Transverse colon (tissue), 4 donors: ENCODE measurements at regions not wholly inside any gene's neighbourhood (a gene's known extent, or its start where the extent isn't known, plus 50 kb on each side); places are given as distances from the start of the nearest gene placed in this dataset.

Experiments
- DNase-seq: peaks from one replicate; pipeline ENCODE4 v3.0.0-alpha.2; 2019
- H3K27ac ChIP-seq, 4 donors: fragments of 200-600 bp; sonication (generic); 2 replicates each; pipeline ENCODE4 v1.5.1; 2016 to 2018; ENCODE audit warnings: inconsistent platforms in 4 of 4
- H3K27me3 ChIP-seq: fragments of 200-600 bp; sonication (generic); 2 replicates; pipeline ENCODE4 v1.5.1; 2017; ENCODE audit warnings: inconsistent platforms
- H3K36me3 ChIP-seq, 4 donors: fragments of 200-600 bp; sonication (generic); 2 replicates each; pipeline ENCODE4 v1.5.1; 2017 to 2019; ENCODE audit warnings: inconsistent platforms in 4 of 4
- H3K4me1 ChIP-seq, 4 donors: fragments of 200-600 bp; sonication (generic); 2 replicates each; pipeline ENCODE4 v1.5.1; 2017 to 2020; ENCODE audit warnings: inconsistent platforms in 4 of 4
- H3K4me3 ChIP-seq, 4 donors: fragments of 200-600 bp; sonication (generic); 1 replicate in 1 of 4; 2 replicates in 3 of 4; pipeline versions ENCODE4 v1.5.1 to v1.6.1; 2017 to 2019; ENCODE audit warnings: inconsistent platforms in 4 of 4
- H3K9me3 ChIP-seq, 2 donors: fragments of 200-600 bp; sonication (generic); 2 replicates each; pipeline ENCODE4 v1.5.1; 2017 to 2019; ENCODE audit warnings: inconsistent platforms in 2 of 2
- EP300 ChIP-seq: sonication (generic); formaldehyde crosslinking; IDR thresholded peaks from one replicate; pipeline ENCODE4 v1.6.1; 2017; ENCODE audit warnings: antibody characterized with exemption, low read depth
- POLR2A ChIP-seq: fragments of 450-650 bp; IDR thresholded peaks from one replicate; pipeline ENCODE4 v1.6.1; 2016; ENCODE audit warnings: antibody characterized with exemption, mild to moderate bottlenecking, moderate library complexity
- POLR2AphosphoS5 ChIP-seq, 3 donors: sonication (generic); formaldehyde crosslinking; IDR thresholded peaks; one replicate each; pipeline ENCODE4 v1.6.1; 2016; ENCODE audit warnings: antibody characterized with exemption in 3 of 3
- WGBS, 2 donors: methylation state at CpG; one replicate each; pipeline ENCODE4 v1.1.5; 2018; ENCODE audit warnings: low coverage in 1 of 2; 5-methylcytosine and 5-hydroxymethylcytosine counted together
- in situ Hi-C, 4 donors: fragments of 200-750 bp; cut with MboI; loops; one replicate each; pipeline versions ENCODE4 v1.15.0 to v1.15.1; 2017; ENCODE audit warnings: low sequenced_read_pairs in 3 of 4, low pct_ligation_motif_present in 1 of 4, low pct_unique_long_range_greater_than_20kb in 1 of 4
- intact Hi-C: fragments of 100-400 bp; cut with DNase I; formaldehyde crosslinking; loops from one replicate; pipeline ENCODE4 v1.15.1; 2023; ENCODE audit warnings: low total_unique reads
- TF ChIP-seq, protein P1 (sequence below), 5 experiments: fragments of 200-600 bp in 3 of 5; fragments of 450-650 bp in 2 of 5; sonication (generic) in 3 of 5; IDR thresholded peaks; 1 replicate in 2 of 5; 2 replicates in 3 of 5; pipeline ENCODE4 v1.5.1; 2016 to 2017; ENCODE audit warnings: antibody characterized with exemption in 5 of 5, inconsistent platforms in 3 of 5, mild to moderate bottlenecking in 2 of 5, moderate library complexity in 1 of 5

DNA sequence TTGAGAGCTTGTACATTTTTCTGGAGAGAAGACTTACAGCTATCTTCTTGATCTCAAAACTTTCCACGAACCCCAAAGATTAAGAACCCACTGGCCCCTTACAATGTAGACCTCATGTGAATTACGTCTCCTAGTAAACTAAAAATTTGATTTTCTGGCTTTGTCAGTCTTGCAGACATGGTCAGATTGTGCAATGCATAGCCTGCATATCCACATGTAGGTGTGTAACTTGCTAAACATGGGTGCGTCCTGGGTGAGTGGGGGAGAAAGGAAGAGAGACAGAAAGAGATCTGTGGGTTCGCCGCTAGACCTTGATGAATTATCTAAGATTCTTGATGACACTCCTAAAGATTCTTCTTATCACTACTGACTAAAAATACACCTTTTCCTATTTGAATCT is 561.2 kb upstream of the MDFIC2 start:
- 94 to 100% methylated on average over 2 to 5 of the region's 5 CpGs for WGBS, 2 donors
- H3K36me3 ChIP-seq: no peaks in the 10 kb centered on the region
- no peak overlapping the region for H3K27ac ChIP-seq
- no peaks in the 10 kb centered on the region for H3K27me3 ChIP-seq
- in situ Hi-C loops: no loop called here
- no peaks in the 10 kb centered on the region for H3K4me1 ChIP-seq
- H3K4me3 ChIP-seq: no peak overlapping the region
- TF ChIP-seq EP300: no peak
- no peak for TF ChIP-seq POLR2AphosphoS5 (IDR thresholded peaks at IDR 0.05)
- TF ChIP-seq, protein P1, sequence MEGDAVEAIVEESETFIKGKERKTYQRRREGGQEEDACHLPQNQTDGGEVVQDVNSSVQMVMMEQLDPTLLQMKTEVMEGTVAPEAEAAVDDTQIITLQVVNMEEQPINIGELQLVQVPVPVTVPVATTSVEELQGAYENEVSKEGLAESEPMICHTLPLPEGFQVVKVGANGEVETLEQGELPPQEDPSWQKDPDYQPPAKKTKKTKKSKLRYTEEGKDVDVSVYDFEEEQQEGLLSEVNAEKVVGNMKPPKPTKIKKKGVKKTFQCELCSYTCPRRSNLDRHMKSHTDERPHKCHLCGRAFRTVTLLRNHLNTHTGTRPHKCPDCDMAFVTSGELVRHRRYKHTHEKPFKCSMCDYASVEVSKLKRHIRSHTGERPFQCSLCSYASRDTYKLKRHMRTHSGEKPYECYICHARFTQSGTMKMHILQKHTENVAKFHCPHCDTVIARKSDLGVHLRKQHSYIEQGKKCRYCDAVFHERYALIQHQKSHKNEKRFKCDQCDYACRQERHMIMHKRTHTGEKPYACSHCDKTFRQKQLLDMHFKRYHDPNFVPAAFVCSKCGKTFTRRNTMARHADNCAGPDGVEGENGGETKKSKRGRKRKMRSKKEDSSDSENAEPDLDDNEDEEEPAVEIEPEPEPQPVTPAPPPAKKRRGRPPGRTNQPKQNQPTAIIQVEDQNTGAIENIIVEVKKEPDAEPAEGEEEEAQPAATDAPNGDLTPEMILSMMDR (IDR thresholded peaks at IDR 0.05): no peak
- TF ChIP-seq POLR2A: no peak
- intact Hi-C loops: no loop called here
- DNase-seq: no peak
- no peaks in the 10 kb centered on the region for H3K9me3 ChIP-seq

DNA sequence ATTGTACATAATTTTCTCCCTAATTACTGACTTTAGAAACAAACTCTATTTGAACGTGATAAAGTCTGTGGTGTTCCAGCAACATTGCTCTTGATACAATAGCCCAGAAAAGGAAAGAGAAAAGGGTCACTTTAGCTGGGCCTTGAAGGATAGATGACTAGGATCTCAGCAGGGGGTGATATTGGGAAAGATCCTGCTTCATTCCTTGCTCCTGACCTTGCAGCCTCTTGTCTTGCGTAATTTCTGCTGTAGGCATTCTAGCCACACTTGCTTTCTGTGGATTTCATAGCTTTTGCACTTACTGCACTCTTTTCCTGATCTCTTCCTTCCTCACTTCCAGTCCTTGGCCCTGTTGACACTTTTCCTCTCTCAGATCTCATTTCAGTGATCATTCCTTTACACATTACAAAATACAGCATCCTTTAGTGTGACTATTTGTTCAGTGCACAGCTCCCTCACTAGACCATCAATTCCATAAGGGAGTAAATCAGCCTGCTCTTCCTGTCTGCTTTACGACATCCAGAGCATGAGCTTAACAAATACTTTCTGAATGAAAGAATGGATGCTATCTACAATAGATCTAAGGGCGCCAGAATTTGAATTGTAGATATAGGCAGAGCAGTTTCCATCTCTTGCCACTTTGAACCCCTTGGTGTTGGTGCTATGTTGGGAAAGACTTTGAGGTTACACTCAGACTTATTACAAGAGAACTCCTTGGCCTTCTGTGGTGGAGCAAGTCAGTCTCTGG is 559.6 kb upstream of the MDFIC2 start:
- TF ChIP-seq, protein P1 (IDR thresholded peaks at IDR 0.05): no peak
- TF ChIP-seq EP300 (no peak), POLR2AphosphoS5 (IDR thresholded peaks at IDR 0.05) (no peak), POLR2A (no peak)
- intact Hi-C loops (no loop called here), in situ Hi-C loops (no loop called here)
- Histone ChIP-seq H3K4me3 (no peak overlapping the region), H3K27ac (no peak overlapping the region), H3K4me1 (no peaks in the 10 kb centered on the region), H3K27me3 (no peaks in the 10 kb centered on the region), H3K9me3 (no peaks in the 10 kb centered on the region), H3K36me3 (no peaks in the 10 kb centered on the region)
- whole genome bisulfite sequencing, 2 donors: 73 to 76% methylated on average over 4 of the region's 4 CpGs
- DNase-seq: no peak

GRCh38 chr3:70870576-70870975 is 558.1 kb upstream of the MDFIC2 start:
- in situ Hi-C loops: no loop called here
- Histone ChIP-seq H3K27ac (no peak overlapping the region), H3K27me3 (no peaks in the 10 kb centered on the region), H3K36me3 (no peaks in the 10 kb centered on the region), H3K4me1 (no peaks in the 10 kb centered on the region), H3K4me3 (no peak overlapping the region), H3K9me3 (no peaks in the 10 kb centered on the region)
- TF ChIP-seq POLR2A (no peak), POLR2AphosphoS5 (IDR thresholded peaks at IDR 0.05) (no peak), EP300 (no peak)
- TF ChIP-seq, protein P1 (IDR thresholded peaks at IDR 0.05): no peak
- no peak for DNase-seq
- intact Hi-C loops: no loop called here

DNA sequence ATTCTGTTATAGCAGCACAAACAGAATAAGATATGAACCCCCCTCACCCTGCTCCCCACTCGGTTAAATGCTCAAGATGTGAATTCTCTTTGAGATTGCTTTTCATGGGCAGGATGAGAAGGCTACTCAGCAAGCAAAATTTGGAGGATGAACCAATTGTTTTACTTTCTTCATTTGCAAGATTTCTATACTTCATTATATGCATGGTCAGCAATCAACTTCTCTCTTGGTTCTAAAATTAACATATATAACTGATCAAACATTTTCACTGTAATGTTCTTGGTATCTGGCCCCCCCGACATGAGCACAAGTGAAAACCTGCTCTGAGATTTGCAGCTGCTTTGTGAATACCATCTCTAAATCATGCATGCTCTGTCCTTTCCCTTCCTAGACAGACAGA is 556.1 kb upstream of the MDFIC2 start:
- Histone ChIP-seq H3K9me3 (no peaks in the 10 kb centered on the region), H3K27me3 (no peaks in the 10 kb centered on the region), H3K27ac (no peak overlapping the region), H3K36me3 (no peaks in the 10 kb centered on the region), H3K4me3 (no peak overlapping the region), H3K4me1 (no peaks in the 10 kb centered on the region)
- DNase-seq: no peak
- intact Hi-C loops (no loop called here), in situ Hi-C loops (no loop called here)
- WGBS, 2 donors: 90% methylated on average over 2 of the region's 2 CpGs
- TF ChIP-seq, protein P1 (IDR thresholded peaks at IDR 0.05): no peak
- TF ChIP-seq POLR2A (no peak), POLR2AphosphoS5 (IDR thresholded peaks at IDR 0.05) (no peak), EP300 (no peak)
